GM23338 (cell line): ENCODE measurements at regions not wholly inside any gene's neighbourhood (a gene's known extent, or its start where the extent isn't known, plus 50 kb on each side); places are given as distances from the start of the nearest gene placed in this dataset.

Experiments used
- ATAC-seq: fragments of 200-7000 bp; cut with Tn5 transposase; 3 replicates; pipeline ENCODE4 v1.9.1; 2020
- DNase-seq: peaks from one replicate; pipeline ENCODE4 v3.0.0-alpha.2; 2015; ENCODE audit warnings: low spot score
- H2AFZ ChIP-seq: fragments of 200-600 bp; sonication (generic); 2 replicates; pipeline ENCODE4 v1.8.0; 2016; ENCODE audit warnings: antibody characterized with exemption, mild to moderate bottlenecking, moderate library complexity
- H3F3A ChIP-seq: fragments of 200-600 bp; sonication (generic); replicated peaks from 2 replicates; pipeline ENCODE4 v1.8.0; 2017; ENCODE audit warnings: antibody characterized with exemption, mixed run types, low read depth
- H3K27ac ChIP-seq: fragments of 200-600 bp; sonication (generic); 2 replicates; pipeline ENCODE4 v1.6.1; 2016; ENCODE audit warnings: low read depth
- H3K27me3 ChIP-seq: fragments of 200-600 bp; sonication (generic); 2 replicates; pipeline ENCODE4 v1.8.0; 2016; ENCODE audit warnings: mild to moderate bottlenecking, mixed run types, moderate library complexity; ENCODE audit not compliant: insufficient read depth
- H3K36me3 ChIP-seq: fragments of 200-600 bp; sonication (generic); 2 replicates; pipeline ENCODE4 v1.8.0; 2016; ENCODE audit warnings: mild to moderate bottlenecking; ENCODE audit not compliant: insufficient read depth
- H3K4me1 ChIP-seq: fragments of 200-600 bp; sonication (generic); 2 replicates; pipeline ENCODE4 v1.8.0; 2016; ENCODE audit warnings: mild to moderate bottlenecking, moderate library complexity; ENCODE audit not compliant: insufficient read depth
- H3K4me2 ChIP-seq: fragments of 200-600 bp; sonication (generic); 2 replicates; pipeline ENCODE4 v1.7.1; 2017; ENCODE audit warnings: mixed run types
- H3K4me3 ChIP-seq: fragments of 200-600 bp; sonication (generic); 2 replicates; pipeline ENCODE4 v1.6.1; 2016; ENCODE audit warnings: mixed run types
- H3K79me2 ChIP-seq: fragments of 200-600 bp; sonication (generic); replicated peaks from 2 replicates; pipeline ENCODE4 v1.8.0; 2017; ENCODE audit warnings: mild to moderate bottlenecking; ENCODE audit not compliant: insufficient read depth
- H3K9me2 ChIP-seq: fragments of 200-600 bp; sonication (generic); 2 replicates; pipeline ENCODE4 v1.8.0; 2017; ENCODE audit not compliant: insufficient read depth
- H4K20me1 ChIP-seq: fragments of 200-600 bp; sonication (generic); replicated peaks from 2 replicates; pipeline ENCODE4 v1.8.0; 2017; ENCODE audit warnings: mild to moderate bottlenecking; ENCODE audit not compliant: insufficient read depth
- H3K27ac Mint-ChIP-seq: 2 replicates; pipeline ENCODE4 v1.8.0; 2020; ENCODE audit warnings: inconsistent platforms, mild to moderate bottlenecking, moderate library complexity, mixed read lengths
- H3K27me3 Mint-ChIP-seq: 3 replicates; pipeline ENCODE4 v1.8.0; 2022; ENCODE audit warnings: low read depth, mild to moderate bottlenecking, moderate library complexity, mixed read lengths, inconsistent platforms; ENCODE audit not compliant: insufficient read depth, poor library complexity
- H3K36me3 Mint-ChIP-seq: 3 replicates; pipeline ENCODE4 v1.8.0; 2021; ENCODE audit warnings: low read depth, mild to moderate bottlenecking, inconsistent platforms, moderate library complexity, mixed read lengths
- H3K4me1 Mint-ChIP-seq: 3 replicates; pipeline ENCODE4 v1.8.0; 2020; ENCODE audit warnings: mild to moderate bottlenecking, inconsistent platforms, mixed read lengths
- H3K4me3 Mint-ChIP-seq: 3 replicates; pipeline ENCODE4 v1.8.0; 2021; ENCODE audit warnings: moderate library complexity, mild to moderate bottlenecking, inconsistent platforms, mixed read lengths
- H3K9me3 Mint-ChIP-seq: 3 replicates; pipeline ENCODE4 v1.8.0; 2020; ENCODE audit warnings: moderate library complexity, mild to moderate bottlenecking, inconsistent platforms, mixed read lengths
- CREB1 ChIP-seq: fragments of 250-450 bp; sonication (Bioruptor Pico); IDR thresholded peaks from 2 replicates; pipeline ENCODE4 v1.5.0; 2020; ENCODE audit warnings: low read depth, mild to moderate bottlenecking, moderate library complexity
- CTCF ChIP-seq, 2 experiments: fragments of 200-600 bp in 1 of 2; sonication (generic) in 1 of 2; conservative IDR thresholded peaks; 2 replicates each; pipeline versions ENCODE4 v1.5.1 to v1.6.1; 2016 to 2017; ENCODE audit warnings: antibody characterized with exemption in 2 of 2, low read depth in 2 of 2, mild to moderate bottlenecking in 2 of 2, moderate library complexity in 1 of 2
- ETS1 ChIP-seq: IDR thresholded peaks from 2 replicates; pipeline ENCODE4 v1.6.1; 2016; ENCODE audit warnings: antibody characterized with exemption
- EZH2phosphoT487 ChIP-seq: fragments of 200-600 bp; sonication (generic); IDR thresholded peaks from one replicate; pipeline ENCODE4 v1.8.1; 2018; ENCODE audit warnings: antibody characterized with exemption; ENCODE audit not compliant: unreplicated experiment
- JUNB ChIP-seq: IDR thresholded peaks from one replicate; pipeline ENCODE4 v1.6.1; 2016; ENCODE audit warnings: antibody characterized with exemption; ENCODE audit not compliant: unreplicated experiment
- NANOG ChIP-seq: IDR thresholded peaks from 2 replicates; pipeline ENCODE4 v1.6.1; 2016; ENCODE audit warnings: antibody characterized with exemption, borderline replicate concordance
- POLR2AphosphoS5 ChIP-seq: IDR thresholded peaks from 2 replicates; pipeline ENCODE4 v1.6.1; 2016; ENCODE audit warnings: antibody characterized with exemption, low read depth
- REST ChIP-seq: IDR thresholded peaks from one replicate; pipeline ENCODE4 v1.6.1; 2018; ENCODE audit warnings: antibody characterized with exemption; ENCODE audit not compliant: unreplicated experiment
- STAT1 ChIP-seq: IDR thresholded peaks from one replicate; pipeline ENCODE4 v1.6.1; 2016; ENCODE audit warnings: antibody characterized with exemption; ENCODE audit not compliant: unreplicated experiment
- ZNF114 ChIP-seq: fragments of 250-450 bp; sonication (Bioruptor Pico); IDR thresholded peaks from 2 replicates; pipeline ENCODE4 v1.5.0; 2020; ENCODE audit warnings: mild to moderate bottlenecking, moderate library complexity
- ZNF331 ChIP-seq: fragments of 250-450 bp; sonication (Bioruptor Pico); IDR thresholded peaks from 2 replicates; pipeline ENCODE4 v1.5.0; 2020; ENCODE audit warnings: low read depth, mild to moderate bottlenecking, moderate library complexity
- ZNF462 ChIP-seq: fragments of 250-450 bp; sonication (Bioruptor Pico); IDR thresholded peaks from 2 replicates; pipeline ENCODE4 v1.5.0; 2020; ENCODE audit warnings: mild to moderate bottlenecking, moderate library complexity

- H2AFZ ChIP-seq, result no peak overlapping the region
- H4K20me1 ChIP-seq, result no peaks in the 10 kb centered on the region
- ATAC-seq (no peak), DNase-seq (no peak)
- 0 out of 2 replicates have a peak, but pooled peaks cover 4% of the 10 kb centered on the region for H3K9me2 ChIP-seq
- Mint-ChIP-seq H3K36me3 (no peaks in the 10 kb centered on the region), H3K4me3 (no peak overlapping the region), H3K27me3 (peaks cover 2% of the 10 kb centered on the region), H3K27ac (no peak overlapping the region), H3K9me3 (0 out of 3 replicates have a peak, but pooled peaks cover under 1% of the 10 kb centered on the region), H3K4me1 (no peaks in the 10 kb centered on the region; the same call in 2 of the 3 replicates)
- no peak overlapping the region for H3K27ac ChIP-seq
- no peaks in the 10 kb centered on the region for H3K36me3 ChIP-seq
- H3F3A ChIP-seq, result no peaks in the 10 kb centered on the region
- no peak overlapping the region for H3K4me3 ChIP-seq
- TF ChIP-seq ETS1 (no peak), ZNF462 (CRISPR knock-in tag) (no peak), NANOG (no peak), JUNB (no peak), ZNF331 (CRISPR knock-in tag) (no peak), CTCF (conservative IDR thresholded peaks at IDR 0.05; ENCODE audit: low read depth in 2 of 2) (no peak), REST (no peak), STAT1 (no peak), CREB1 (CRISPR knock-in tag) (no peak), POLR2AphosphoS5 (no peak), ZNF114 (CRISPR knock-in tag) (no peak), EZH2phosphoT487 (no peak)
- H3K27me3 ChIP-seq, result no peaks in the 10 kb centered on the region
- H3K4me1 ChIP-seq, result no peaks in the 10 kb centered on the region
- H3K4me2 ChIP-seq, result no peak overlapping the region
- H3K79me2 ChIP-seq, result no peaks in the 10 kb centered on the region
Measured at GRCh38 chr15:38004218-38004861, 69.9 kb downstream of the TMCO5A start.
